ENCODE measurements at regions not wholly inside any gene's neighbourhood (a gene's known extent, or its start where the extent isn't known, plus 50 kb on each side); places are given as distances from the start of the nearest gene placed in this dataset.

DNA sequence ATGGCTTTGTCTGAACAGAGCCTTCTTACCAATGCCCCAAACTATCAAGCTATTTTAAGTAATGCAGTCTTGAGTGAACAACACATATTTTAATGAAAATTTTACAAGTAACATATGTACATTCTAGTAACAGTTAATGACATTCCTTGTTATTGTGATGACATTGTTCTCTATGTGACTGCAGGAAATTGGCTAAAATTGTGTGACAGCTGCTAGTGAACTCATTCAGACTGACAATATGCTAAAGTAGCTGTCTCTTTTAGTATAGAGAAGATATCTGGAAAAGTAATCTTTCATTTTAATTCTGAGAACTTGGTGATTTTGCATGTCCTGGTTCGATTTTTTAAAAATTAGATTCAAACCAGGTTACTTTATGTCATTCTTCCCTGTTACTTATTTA is 259.8 kb upstream of the MAGI2 start:
- H3K27ac ChIP-seq: no peak overlapping the region
- H3K27me3 ChIP-seq: no peaks in the 10 kb centered on the region
- no peaks in the 10 kb centered on the region for H3K4me1 ChIP-seq
- H3K9me3 ChIP-seq: no peaks in the 10 kb centered on the region
- H3K9ac ChIP-seq (ENCODE audit: low read depth in 2 of 2, low read length in 2 of 2): no peak overlapping the region
- H3K36me3 ChIP-seq: no peaks in the 10 kb centered on the region
- TF ChIP-seq, protein P1, sequence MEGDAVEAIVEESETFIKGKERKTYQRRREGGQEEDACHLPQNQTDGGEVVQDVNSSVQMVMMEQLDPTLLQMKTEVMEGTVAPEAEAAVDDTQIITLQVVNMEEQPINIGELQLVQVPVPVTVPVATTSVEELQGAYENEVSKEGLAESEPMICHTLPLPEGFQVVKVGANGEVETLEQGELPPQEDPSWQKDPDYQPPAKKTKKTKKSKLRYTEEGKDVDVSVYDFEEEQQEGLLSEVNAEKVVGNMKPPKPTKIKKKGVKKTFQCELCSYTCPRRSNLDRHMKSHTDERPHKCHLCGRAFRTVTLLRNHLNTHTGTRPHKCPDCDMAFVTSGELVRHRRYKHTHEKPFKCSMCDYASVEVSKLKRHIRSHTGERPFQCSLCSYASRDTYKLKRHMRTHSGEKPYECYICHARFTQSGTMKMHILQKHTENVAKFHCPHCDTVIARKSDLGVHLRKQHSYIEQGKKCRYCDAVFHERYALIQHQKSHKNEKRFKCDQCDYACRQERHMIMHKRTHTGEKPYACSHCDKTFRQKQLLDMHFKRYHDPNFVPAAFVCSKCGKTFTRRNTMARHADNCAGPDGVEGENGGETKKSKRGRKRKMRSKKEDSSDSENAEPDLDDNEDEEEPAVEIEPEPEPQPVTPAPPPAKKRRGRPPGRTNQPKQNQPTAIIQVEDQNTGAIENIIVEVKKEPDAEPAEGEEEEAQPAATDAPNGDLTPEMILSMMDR (IDR thresholded peaks at IDR 0.05): no peak
- no peak for DNase-seq
- H3K4me3 ChIP-seq: no peak overlapping the region
- intact Hi-C loops (cut with DNase I): no loop called here

DNA sequence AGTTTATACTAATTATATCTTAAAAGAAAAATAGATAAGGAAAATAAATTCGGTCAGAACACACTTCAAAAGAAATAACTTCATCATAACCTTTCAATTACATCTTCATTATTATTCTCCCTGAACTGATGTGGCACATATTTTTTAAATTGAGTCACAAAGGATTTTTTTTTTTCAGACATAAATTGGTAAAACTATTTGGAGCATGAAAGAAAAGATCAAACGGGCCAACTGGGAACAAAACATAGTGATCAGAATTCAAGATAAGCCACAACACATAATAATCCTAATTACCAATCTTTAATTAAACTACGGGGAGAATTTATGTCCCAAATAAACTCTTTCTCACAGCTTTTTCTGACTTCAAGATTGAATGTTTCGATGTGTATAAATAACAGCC is 258.2 kb upstream of the MAGI2 start:
- no peaks in the 10 kb centered on the region for H3K9me3 ChIP-seq
- H3K4me3 ChIP-seq: no peak overlapping the region
- no peak overlapping the region for H3K27ac ChIP-seq
- intact Hi-C loops (cut with DNase I): no loop called here
- TF ChIP-seq, protein P1 (IDR thresholded peaks at IDR 0.05): no peak
- no peaks in the 10 kb centered on the region for H3K36me3 ChIP-seq
- H3K9ac ChIP-seq (ENCODE audit: low read depth in 2 of 2, low read length in 2 of 2): no peak overlapping the region
- no peak for DNase-seq
- H3K4me1 ChIP-seq: no peaks in the 10 kb centered on the region
- H3K27me3 ChIP-seq: no peaks in the 10 kb centered on the region

DNA sequence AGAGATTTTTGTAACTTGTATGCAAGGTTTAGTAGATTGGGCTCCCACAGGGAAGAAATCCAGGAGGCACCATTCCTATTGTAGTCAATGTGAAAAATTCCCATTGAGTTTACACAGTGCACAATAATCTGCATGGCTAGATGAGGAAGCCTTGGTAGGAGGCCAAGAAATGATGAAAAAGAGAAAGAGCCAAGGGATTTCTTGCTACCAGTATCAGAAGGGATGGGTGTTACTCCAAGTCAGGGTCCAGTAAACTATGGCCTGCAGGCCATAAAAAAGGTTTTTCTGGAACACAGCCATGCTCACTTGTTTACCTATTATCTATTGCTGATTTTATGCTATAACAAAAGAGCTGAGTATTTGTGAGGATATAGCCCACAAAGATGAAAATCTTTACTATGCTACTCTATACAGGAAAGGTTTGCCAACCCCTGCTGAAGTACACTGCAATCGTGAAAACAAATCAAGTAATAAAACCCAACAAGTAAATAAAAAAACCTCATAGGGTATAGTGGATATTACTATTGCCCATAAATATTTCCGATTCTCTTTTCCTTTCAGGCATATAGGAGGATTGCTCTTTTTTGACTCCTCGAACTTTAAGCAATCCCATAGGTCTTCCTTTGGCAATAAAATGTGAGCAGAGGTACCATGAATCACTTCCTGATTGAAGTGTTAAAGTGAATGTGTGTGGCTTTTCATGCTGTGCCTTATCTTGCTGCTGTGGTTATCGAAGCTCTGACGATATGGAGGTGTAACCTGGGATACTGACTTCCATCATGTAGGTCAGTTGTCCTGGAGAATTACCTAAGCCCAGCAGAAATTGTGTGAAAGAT is 256.3 kb upstream of the MAGI2 start:
- no peak overlapping the region for H3K27ac ChIP-seq
- H3K4me1 ChIP-seq: no peaks in the 10 kb centered on the region
- H3K36me3 ChIP-seq: no peaks in the 10 kb centered on the region
- no peaks in the 10 kb centered on the region for H3K9me3 ChIP-seq
- TF ChIP-seq, protein P1 (IDR thresholded peaks at IDR 0.05): no peak
- peak; percentile 66 for DNase-seq
- H3K9ac ChIP-seq (ENCODE audit: low read depth in 2 of 2, low read length in 2 of 2): no peak overlapping the region
- H3K27me3 ChIP-seq: no peaks in the 10 kb centered on the region
- intact Hi-C loops (cut with DNase I): no loop called here
- no peak overlapping the region for H3K4me3 ChIP-seq

DNA sequence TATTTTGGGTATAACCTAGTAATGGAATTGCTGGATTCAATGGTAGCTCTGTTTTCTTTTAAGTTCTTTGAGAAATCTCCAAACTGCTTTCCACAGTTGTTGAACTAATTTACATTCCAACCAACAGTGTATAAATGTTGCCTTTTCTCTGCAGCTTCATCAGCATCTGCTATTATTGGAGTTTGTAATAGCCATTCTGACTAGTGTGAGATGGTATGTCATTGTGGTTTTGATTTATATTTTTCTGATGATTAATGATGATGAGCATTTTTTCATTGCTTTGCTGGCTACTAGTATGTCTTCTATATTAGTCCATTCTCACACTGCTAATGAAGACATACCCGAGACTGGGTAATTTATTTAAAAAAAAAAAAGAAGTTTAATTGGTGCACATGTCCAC is 248.6 kb upstream of the MAGI2 start:
- no peak overlapping the region for H3K9ac ChIP-seq (ENCODE audit: low read depth in 2 of 2, low read length in 2 of 2)
- TF ChIP-seq, protein P1 (IDR thresholded peaks at IDR 0.05): no peak
- no peaks in the 10 kb centered on the region for H3K9me3 ChIP-seq
- no peaks in the 10 kb centered on the region for H3K36me3 ChIP-seq
- H3K27me3 ChIP-seq: no peaks in the 10 kb centered on the region
- intact Hi-C loops (cut with DNase I): no loop called here
- H3K4me1 ChIP-seq: no peaks in the 10 kb centered on the region
- no peak overlapping the region for H3K27ac ChIP-seq
- DNase-seq: no peak
- no peak overlapping the region for H3K4me3 ChIP-seq

DNA sequence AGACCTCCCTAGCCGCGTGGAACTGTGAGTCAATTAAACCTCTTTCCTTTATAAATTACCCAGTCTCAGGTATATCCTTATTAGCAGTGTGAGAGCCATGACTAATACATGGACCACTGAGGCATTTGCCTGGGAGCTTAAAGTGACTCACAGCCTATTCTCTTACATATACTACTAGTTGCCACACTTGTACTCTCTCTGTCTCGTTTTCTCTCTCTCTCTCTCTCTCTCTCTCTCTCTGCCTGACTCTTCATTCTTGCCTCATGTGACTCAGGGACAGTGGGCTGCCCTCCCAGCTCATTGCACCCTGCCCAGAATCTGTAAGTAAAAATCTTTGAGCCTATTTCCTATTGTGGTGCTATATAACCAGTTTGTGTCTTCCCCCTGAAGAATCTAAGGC is 238.5 kb upstream of the MAGI2 start:
- TF ChIP-seq, protein P1 (IDR thresholded peaks at IDR 0.05): no peak
- Histone ChIP-seq H3K4me1 (no peaks in the 10 kb centered on the region), H3K27me3 (no peaks in the 10 kb centered on the region), H3K36me3 (no peaks in the 10 kb centered on the region), H3K4me3 (no peak overlapping the region), H3K9me3 (no peaks in the 10 kb centered on the region), H3K27ac (no peak overlapping the region), H3K9ac (ENCODE audit: low read depth in 2 of 2, low read length in 2 of 2) (no peak overlapping the region)
- DNase-seq: no peak
- intact Hi-C loops (cut with DNase I): no loop called here

Data from colonic mucosa (tissue), 4 donors.